ENCODE measurements at regions not wholly inside any gene's neighbourhood (a gene's known extent, or its start where the extent isn't known, plus 50 kb on each side); places are given as distances from the start of the nearest gene placed in this dataset.
"Not testable (repeated sequence)": the region's sequence is repeated elsewhere in the genome, so short reads cannot be mapped to it uniquely, and the experiment has no call there.

DNA sequence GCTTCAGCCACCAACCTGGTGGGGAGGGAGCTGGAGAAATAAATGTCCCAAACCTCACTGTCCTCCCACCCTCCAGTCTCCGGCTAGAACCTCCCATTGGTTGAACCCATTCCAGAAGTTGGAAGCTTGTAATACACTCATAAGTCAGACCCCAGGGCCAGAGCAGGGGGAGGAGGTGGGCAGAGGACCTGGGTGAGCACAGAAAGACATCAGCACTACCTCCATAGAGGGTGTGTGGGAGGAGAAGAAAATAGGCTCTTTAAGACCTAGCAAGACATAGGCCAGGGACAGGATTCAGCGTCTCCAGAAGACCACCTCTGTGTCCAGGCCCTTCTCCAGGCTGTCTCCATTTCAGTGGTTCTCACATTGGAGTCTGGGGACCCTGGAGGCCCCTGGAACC lies 73.3 kb upstream of the TOP1 start:
- ChIA-PET POLR2A (ENCODE audit: low non-redundant PET) (no interaction called here), CTCF (no interaction called here)
- no peak for TF ChIP-seq CTCF (conservative IDR thresholded peaks at IDR 0.05; ENCODE audit: low read depth)
- DNase-seq (ENCODE audit: low spot score): no peak
- H3K27ac ChIP-seq: no peak overlapping the region

- H3K27ac ChIP-seq; POLR2A ChIA-PET (ENCODE audit: low non-redundant PET); DNase-seq (ENCODE audit: low spot score): not testable (repeated sequence)
- CTCF ChIA-PET: interaction anchor here (0.8 kb wide), 1 partner anchor 1703 kb away, joined by 4 read pairs; no protein-coding TSS in a partner anchor
These were observed 72.8 kb upstream of the TOP1 start for GRCh38 chr20:40955826-40956225.

DNA sequence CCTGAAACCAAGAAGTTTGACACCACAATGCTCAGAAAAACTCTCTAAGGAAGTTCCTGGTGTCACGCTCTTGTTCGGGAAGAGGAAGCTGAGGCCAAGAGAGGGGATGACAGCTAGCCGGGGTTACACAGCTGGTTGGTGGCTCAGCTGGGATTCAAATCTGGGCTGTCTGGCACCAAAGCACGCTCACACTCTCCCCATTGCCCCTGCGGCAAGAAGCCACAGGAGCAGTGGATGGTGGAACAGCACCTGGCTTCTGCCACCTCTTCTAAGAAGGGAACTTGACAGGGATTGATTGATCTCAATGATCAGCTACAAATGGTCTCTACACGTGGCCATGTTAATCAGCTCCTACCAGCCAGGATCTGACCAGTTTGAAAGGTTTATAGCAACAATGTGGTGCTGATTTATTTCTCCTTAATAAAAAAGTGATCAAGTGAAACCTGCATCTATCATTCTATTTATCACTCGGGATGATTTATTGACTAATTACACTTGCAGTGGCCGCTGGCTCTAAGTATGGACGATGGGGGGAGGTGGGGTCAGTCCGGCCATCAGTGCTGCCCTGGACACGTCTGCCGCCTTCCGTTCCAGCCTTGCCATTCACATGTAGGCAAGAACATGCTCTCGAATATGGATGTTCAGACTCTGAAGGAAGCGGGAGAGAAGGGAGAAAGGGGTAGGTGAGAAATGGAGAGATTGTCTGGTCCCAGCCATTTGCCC lies 71.9 kb upstream of the TOP1 start:
- ChIA-PET POLR2A (ENCODE audit: low non-redundant PET) (no interaction called here), CTCF (interaction anchor here (0.6 to 0.8 kb wide), 2 partner anchors 215 to 1704 kb away, joined by 3 to 4 read pairs; no protein-coding TSS in a partner anchor)
- DNase-seq (ENCODE audit: low spot score): no peak
- H3K27ac ChIP-seq: no peak overlapping the region
- TF ChIP-seq CTCF (conservative IDR thresholded peaks at IDR 0.05; ENCODE audit: low read depth): no peak

GRCh38 chr20:40957265-40957760 lies 71.3 kb upstream of the TOP1 start:
- no peak for TF ChIP-seq CTCF (conservative IDR thresholded peaks at IDR 0.05; ENCODE audit: low read depth)
- CTCF ChIA-PET: interaction anchor here (0.6 kb wide), 1 partner anchor 215 kb away, joined by 3 read pairs; no protein-coding TSS in a partner anchor
- H3K27ac ChIP-seq: no peak overlapping the region
- POLR2A ChIA-PET (ENCODE audit: low non-redundant PET): no interaction called here
- DNase-seq (ENCODE audit: low spot score): no peak

DNA sequence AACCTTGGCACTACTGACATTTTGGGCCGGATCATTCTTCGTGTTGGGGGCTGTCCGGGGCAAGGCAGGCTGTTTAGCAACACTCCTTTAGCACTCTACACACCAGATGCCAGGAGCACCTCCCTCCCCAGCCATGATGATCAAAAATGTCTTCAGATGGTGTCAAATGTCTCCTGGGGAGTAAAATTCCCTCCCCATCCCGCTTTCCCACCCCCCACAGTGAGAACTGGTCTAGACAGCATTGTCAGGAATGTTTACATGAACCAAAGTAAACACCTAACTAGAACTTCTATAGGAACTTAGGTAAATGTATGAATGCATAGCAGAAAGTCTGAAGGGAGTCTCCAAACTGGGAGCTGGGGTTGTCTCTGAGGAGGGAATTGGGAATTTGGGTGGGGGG lies 70.0 kb upstream of the TOP1 start:
- POLR2A ChIA-PET (ENCODE audit: low non-redundant PET): no interaction called here
- CTCF ChIA-PET: no interaction called here
- no peak for DNase-seq (ENCODE audit: low spot score)
- no peak overlapping the region for H3K27ac ChIP-seq
- no peak for TF ChIP-seq CTCF (conservative IDR thresholded peaks at IDR 0.05; ENCODE audit: low read depth)

DNA sequence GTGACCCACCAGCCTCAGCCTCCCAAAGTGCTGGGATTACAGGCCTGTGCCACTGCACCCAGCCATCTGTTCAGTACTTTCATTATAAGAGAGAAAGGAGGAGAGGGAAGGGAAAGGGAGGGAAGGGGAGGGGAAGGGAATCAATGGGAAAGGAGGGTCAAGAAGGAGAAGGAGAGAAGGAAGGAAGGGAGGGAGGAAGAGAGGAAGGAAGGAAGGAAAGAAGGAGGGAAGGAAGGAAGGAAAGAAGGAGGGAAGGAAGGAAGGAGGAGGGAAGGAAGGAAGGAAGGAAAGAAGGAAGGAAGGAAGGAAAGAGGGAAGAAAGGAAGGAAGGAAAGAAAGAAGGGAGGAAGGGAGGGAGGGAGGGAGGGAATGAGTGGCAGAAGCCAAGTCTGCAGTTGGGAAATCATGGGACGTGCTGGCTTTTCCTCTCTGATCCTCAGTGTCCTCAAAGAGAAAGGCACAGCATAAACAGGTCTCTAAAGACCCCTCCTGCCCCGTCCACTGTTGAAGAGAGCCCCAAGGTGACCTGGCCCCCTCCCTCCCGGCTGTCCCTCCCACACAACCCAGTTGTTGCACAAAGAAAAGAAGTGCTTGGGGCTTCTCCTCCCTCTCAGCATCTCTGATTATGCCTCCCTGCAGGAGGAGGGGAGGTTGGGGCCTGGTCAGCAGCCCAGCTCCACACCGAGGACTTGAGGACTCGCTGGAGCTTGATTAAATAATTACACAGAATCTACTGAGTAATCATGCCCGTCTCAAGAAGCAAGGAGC lies 69.1 kb upstream of the TOP1 start:
- DNase-seq (ENCODE audit: low spot score): no peak
- CTCF ChIA-PET: interaction anchor here (0.7 to 1.4 kb wide), 2 partner anchors 37 to 1695 kb away, joined by 4 to 6 read pairs; no protein-coding TSS in a partner anchor
- no peak overlapping the region for H3K27ac ChIP-seq
- POLR2A ChIA-PET (ENCODE audit: low non-redundant PET): no interaction called here
- TF ChIP-seq CTCF (conservative IDR thresholded peaks at IDR 0.05; ENCODE audit: low read depth): no peak

- H3K27ac ChIP-seq: no peak overlapping the region
- no peak for TF ChIP-seq CTCF (conservative IDR thresholded peaks at IDR 0.05; ENCODE audit: low read depth)
- POLR2A ChIA-PET (ENCODE audit: low non-redundant PET): no interaction called here
These were observed 68.5 kb upstream of the TOP1 start for GRCh38 chr20:40960101-40960500.

More at GRCh38 chr20:40960101-40960500, 68.5 kb upstream of the TOP1 start:
- CTCF ChIA-PET: interaction anchor here (0.6 to 1.4 kb wide), 2 partner anchors 57 to 1696 kb away, joined by 6 read pairs; no protein-coding TSS in a partner anchor
- DNase-seq (ENCODE audit: low spot score): no peak

Data from RWPE1 (cell line).